Caki2 (cell line): ENCODE measurements at regions not wholly inside any gene's neighbourhood (a gene's known extent, or its start where the extent isn't known, plus 50 kb on each side); places are given as distances from the start of the nearest gene placed in this dataset.

Source experiments
- DNase-seq: peaks from one replicate; pipeline ENCODE4 v3.0.0-alpha.2; 2015; ENCODE audit warnings: low read depth
- in situ Hi-C: cut with HindIII; loops from 2 replicates; pipeline ENCODE4 v1.10.0; 2016; ENCODE audit warnings: low sequenced_read_pairs, low pct_unique_long_range_greater_than_20kb, mixed read lengths

GRCh38 chr3:187935623-187936156 lies 190.4 kb upstream of the BCL6 start:
- in situ Hi-C loops: no loop called here
- no peak for DNase-seq

DNA sequence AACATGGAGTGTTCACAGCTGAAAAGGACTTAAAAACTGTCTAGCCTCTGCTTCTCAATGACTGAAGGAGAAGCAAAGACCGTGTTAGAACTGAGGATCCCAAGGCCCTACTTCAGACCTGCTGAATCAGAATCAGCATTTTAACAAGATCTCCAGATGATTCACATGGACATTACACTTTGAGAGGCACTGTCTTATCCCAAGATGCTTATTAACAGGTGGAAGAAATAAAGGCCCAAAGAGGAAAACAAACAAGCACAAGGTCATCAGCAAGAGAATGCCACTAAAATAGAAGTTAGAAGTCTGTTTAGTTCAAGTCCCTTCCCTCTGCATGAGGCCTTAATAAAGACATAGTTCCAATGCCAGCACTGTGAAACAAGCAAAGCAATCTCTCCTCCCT lies 191.4 kb upstream of the BCL6 start:
- DNase-seq: no peak
- in situ Hi-C loops: no loop called here

DNA sequence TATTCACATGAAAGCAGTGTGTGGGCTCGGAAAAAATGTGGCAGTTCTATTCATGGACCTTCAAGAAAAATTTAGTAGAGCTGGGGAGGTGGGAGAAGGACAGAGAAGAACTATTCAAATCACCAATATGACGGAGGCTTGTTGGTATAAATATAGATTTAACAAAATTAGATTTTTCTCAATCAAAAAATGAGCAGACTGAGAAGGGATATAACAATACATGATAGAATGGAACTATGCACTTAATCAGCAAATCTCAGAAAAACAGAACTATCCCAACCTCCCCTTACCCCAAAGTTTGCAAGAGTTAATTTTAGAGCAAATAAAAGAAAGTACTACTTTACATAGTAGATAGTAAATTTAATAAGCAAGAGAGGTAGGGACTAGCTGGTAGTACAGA lies 194.6 kb upstream of the BCL6 start:
- in situ Hi-C loops: no loop called here
- DNase-seq: no peak

DNA sequence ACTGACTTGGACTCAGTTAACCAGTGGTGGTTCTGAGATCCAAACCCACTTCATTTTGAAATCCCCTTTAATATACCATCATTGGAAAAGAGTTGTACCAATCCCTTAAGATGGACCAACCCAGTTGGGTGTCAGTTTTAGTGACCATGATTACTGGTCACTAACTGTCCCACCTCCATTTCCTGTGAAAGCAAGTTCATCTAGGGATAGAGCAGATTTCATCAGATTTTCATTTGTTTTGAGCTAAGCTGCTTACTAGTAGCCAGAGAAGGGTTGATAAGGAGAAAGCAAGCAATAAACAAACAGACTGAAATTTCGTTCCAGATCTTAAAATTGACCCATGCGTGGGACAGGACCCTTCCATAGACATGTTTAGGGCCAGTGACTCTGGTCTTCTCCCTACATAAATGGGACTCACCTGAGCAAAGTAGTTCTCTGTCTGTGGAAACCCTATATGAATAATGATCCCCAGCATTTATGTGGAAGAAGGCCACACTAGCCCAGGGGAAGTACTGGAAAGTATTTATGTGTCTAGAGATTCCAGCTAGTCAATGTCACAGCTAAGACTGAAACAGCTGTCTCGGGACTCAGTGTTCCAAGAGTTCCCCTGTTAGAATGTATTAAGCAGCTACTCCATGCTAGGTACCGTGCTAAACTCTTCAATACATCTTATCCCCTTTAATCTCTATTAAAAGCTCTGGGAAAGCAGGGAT lies 196.0 kb upstream of the BCL6 start:
- DNase-seq: no peak
- in situ Hi-C loops: no loop called here

DNA sequence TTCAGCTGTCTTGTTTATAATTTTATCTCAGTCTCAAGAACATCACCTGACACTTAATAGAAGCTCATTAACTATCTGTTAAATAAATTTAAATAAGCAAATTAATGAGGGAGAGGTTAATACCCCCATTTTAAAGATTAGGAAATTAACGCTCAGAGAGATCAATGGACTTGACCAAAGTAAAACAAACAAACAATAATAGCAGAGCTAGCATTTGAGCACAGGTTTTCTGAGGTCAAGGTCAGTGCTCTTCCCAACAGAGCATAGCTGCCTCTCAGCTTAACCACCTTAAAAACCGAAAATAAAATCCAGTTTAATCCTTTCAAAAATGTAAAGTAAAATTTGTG lies 196.6 kb upstream of the BCL6 start:
- in situ Hi-C loops: no loop called here

GRCh38 chr3:187942658-187943241 lies 197.5 kb upstream of the BCL6 start:
- in situ Hi-C loops: no loop called here
- no peak for DNase-seq

More for the DNA sequence above, 196.6 kb upstream of the BCL6 start:
- no peak for DNase-seq

- DNase-seq: peak; percentile 58
- in situ Hi-C loops: no loop called here
Observed at GRCh38 chr3:187943677-187944389, 198.6 kb upstream of the BCL6 start.

- DNase-seq: no peak
- in situ Hi-C loops: no loop called here
Observed at GRCh38 chr3:187944390-187945179, 199.3 kb upstream of the BCL6 start.

GRCh38 chr3:187945374-187945773 lies 200.1 kb upstream of the BCL6 start:
- DNase-seq: no peak
- in situ Hi-C loops: no loop called here

GRCh38 chr3:187946163-187946691 lies 201.0 kb upstream of the BCL6 start:
- no peak for DNase-seq
- in situ Hi-C loops: no loop called here

DNA sequence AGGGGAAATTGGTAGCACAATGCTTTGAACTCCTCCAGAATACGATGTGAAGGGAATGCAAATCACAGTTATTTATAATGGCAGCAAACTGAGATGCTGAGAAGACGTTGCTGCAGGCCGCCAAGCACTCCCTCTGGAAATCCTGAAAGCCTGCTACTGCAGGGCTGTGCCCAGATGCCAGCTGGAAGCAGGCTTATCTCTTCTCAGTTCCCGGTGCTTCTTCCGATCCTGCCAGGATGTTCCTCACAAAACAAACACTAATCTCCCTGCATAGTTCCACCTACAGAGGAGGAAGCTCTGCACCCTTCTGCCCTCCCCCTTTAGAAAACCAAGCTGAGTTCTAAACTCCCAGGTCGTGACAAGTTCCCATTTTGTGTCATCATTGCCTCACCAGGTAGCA lies 201.7 kb upstream of the BCL6 start:
- in situ Hi-C loops: no loop called here

GRCh38 chr3:187947927-187948682 lies 202.8 kb upstream of the BCL6 start:
- no peak for DNase-seq
- in situ Hi-C loops: no loop called here

More for the DNA sequence above, 201.7 kb upstream of the BCL6 start:
- DNase-seq: no peak

GRCh38 chr3:187949093-187949820 lies 204.0 kb upstream of the BCL6 start:
- no peak for DNase-seq
- in situ Hi-C loops: no loop called here

GRCh38 chr3:187950671-187951070 lies 203.3 kb upstream of the LPP start:
- in situ Hi-C loops: no loop called here
- no peak for DNase-seq

DNA sequence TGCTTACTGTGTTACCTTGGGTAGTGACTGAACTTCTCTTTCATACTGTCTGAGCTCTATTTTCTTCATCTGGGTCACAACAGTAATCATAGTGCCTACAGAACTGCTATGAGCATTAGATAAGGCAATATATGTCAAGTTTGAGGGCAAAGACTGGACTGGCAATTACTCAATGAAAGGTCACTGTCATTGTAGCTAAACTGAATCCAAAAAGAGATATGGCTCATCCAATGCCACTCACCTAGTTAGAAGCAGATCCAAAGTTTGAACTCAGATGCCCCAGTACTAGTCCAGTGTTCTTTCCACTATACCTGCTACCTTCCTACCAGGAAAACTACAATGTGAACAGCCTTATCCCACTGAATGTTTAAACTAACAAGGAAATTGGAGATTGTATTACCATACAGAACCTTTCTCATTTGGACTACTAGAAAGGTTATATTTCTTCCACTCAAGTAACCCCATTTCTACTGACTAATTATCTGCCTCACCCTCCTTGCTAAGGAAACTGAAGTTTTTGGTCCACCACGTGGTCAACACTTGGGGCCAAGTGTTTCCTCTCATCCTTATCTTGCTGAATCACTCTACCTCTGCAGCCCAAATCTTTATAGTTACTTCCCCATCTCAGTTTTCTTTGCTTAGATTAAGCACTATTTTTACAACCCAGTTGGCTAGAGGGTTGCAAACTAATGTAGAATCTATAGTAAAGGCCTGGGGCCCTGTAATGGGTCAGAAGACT lies 202.3 kb upstream of the LPP start:
- DNase-seq: no peak
- in situ Hi-C loops: no loop called here

DNA sequence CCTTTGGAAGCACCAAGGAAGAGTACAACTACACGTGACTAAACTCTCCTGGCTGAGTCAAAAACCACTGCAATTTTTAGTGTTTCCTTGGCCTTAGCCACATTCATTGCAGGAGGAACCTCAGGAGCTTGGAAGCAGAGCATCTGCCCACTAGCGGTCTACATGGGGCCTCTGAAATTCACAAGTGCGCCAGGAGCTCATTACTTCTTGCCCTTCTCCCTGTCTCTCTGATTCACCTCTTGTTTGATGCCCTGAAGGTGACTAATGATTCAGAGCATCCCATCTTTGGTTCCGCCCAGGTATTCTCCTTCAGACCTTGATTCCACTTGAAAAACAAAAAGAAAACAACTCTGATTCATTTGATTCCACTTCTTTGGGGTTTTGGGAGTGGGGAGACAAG lies 201.1 kb upstream of the LPP start:
- in situ Hi-C loops: no loop called here
- DNase-seq: no peak

GRCh38 chr3:187954516-187954872 lies 199.5 kb upstream of the LPP start:
- in situ Hi-C loops: no loop called here
- no peak for DNase-seq
